GM13977 (cell line): ENCODE measurements at regions not wholly inside any gene's neighbourhood (a gene's known extent, or its start where the extent isn't known, plus 50 kb on each side); places are given as distances from the start of the nearest gene placed in this dataset.
A peak's percentile ranks its signal among the peaks of the same experiment; 100 is the strongest.

Experiments
- DNase-seq: peaks from one replicate; pipeline ENCODE4 v3.0.0; 2012; ENCODE audit warnings: low spot score
- in situ Hi-C: fragments of 300-500 bp; cut with MboI; formaldehyde crosslinking; loops from one replicate; pipeline ENCODE4 v1.12.0; 2022; ENCODE audit warnings: low sequenced_read_pairs, low pct_unique_long_range_greater_than_20kb, mixed read lengths, inconsistent platforms; ENCODE audit not compliant: unreplicated experiment
- TF ChIP-seq, protein P1 (sequence below): IDR thresholded peaks from 2 replicates; pipeline ENCODE4 v1.5.1; 2012; ENCODE audit warnings: mild to moderate bottlenecking, control low read depth; ENCODE audit not compliant: insufficient read depth; ENCODE audit errors: extremely low read depth, missing control alignments

DNA sequence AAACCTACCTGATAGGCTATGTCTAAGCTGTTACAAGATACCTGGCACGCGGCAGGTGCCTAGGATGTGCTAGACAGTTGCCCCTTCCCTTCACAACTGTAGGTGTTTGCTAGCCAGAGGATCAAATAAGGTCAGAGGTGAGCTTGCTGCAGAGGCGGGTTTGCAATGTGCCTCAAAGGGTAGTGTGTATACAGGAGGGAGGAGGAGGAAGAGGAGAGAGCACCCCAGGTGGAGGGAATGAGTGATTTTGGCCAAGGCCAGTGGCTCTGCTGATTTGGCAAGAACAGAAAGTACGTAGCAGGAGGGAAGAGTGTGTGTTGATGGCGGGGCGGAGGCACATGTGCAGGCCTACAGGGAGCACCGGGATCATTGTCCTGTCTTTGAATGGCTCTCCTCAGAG lies 236.5 kb downstream of the HAUS1 start:
- no peak for DNase-seq
- TF ChIP-seq, protein P1, sequence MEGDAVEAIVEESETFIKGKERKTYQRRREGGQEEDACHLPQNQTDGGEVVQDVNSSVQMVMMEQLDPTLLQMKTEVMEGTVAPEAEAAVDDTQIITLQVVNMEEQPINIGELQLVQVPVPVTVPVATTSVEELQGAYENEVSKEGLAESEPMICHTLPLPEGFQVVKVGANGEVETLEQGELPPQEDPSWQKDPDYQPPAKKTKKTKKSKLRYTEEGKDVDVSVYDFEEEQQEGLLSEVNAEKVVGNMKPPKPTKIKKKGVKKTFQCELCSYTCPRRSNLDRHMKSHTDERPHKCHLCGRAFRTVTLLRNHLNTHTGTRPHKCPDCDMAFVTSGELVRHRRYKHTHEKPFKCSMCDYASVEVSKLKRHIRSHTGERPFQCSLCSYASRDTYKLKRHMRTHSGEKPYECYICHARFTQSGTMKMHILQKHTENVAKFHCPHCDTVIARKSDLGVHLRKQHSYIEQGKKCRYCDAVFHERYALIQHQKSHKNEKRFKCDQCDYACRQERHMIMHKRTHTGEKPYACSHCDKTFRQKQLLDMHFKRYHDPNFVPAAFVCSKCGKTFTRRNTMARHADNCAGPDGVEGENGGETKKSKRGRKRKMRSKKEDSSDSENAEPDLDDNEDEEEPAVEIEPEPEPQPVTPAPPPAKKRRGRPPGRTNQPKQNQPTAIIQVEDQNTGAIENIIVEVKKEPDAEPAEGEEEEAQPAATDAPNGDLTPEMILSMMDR, result no peak
- in situ Hi-C loops, result no loop called here

DNA sequence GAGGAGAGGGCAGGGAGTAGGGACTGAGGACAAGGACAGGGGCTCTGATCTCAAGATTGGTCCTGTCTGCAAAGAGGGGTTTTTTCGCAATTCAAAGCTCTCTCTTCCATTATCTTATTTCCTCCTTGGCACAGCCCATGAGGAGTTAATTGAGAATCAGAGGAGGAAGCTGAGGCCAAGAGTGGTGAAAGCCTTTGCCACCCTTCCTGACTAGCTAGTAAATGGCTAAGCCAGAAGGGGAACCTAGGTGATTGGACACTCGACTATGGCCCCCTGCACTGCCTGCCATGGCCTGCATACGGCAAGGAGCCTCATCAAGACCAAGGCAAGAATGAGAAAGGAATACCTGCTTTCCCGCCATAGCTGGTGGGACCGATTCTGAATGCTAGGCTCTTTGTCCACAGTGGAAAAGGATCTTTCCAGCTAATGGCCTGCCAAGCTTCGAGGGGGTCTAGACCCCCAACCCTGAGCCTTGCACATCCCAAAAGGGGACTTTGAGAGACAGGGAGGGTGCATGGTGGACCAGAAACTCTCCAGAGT lies 237.9 kb downstream of the HAUS1 start:
- TF ChIP-seq, protein P1, result no peak
- in situ Hi-C loops, result no loop called here
- no peak for DNase-seq

DNA sequence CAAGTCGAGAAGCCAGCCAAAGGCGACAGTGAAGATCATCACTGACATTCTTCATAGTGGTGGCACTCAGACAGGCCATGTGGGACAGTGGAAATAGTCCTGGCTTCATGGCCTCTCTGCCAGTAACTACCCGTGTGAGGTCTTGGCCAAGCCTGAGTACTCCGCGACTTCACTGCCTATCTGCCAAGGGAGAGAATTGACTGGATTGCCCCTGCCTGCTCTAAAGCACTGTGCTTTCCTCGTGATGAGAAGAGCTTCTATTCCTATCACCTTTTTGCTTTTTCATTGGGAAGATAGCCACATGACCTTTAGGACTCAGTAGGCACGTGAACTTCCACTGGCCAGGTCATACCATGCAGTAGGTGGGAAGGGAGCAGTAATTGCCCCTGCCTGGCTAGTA lies 239.3 kb downstream of the HAUS1 start:
- TF ChIP-seq, protein P1, result no peak

DNA sequence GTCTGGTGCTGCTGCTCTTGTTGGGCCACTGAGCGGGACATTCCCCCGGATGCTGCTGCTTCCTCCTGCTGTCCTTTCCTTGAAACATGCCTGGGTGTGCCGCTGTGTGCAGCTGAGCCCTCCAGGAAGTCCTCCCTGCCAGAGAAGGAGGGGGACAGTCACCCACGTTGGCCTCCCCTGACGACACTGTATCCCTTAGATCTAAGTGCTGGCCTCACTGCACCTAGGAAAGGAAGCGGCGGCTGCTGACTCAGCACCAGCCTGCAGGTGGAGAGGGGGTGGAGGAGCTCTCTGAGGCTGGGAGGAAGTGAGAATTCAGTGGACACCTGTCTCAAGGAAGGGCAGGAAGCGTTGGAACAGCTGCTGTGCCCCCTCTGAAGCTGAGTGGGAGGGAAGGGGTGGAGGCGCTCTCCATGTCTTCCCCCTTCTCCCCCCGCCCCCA lies 239.8 kb downstream of the HAUS1 start:
- DNase-seq, result peak; percentile 57
- in situ Hi-C loops, result no loop called here
- TF ChIP-seq, protein P1, result no peak

More for the DNA sequence above, 239.3 kb downstream of the HAUS1 start:
- no peak for DNase-seq
- in situ Hi-C loops, result no loop called here

DNA sequence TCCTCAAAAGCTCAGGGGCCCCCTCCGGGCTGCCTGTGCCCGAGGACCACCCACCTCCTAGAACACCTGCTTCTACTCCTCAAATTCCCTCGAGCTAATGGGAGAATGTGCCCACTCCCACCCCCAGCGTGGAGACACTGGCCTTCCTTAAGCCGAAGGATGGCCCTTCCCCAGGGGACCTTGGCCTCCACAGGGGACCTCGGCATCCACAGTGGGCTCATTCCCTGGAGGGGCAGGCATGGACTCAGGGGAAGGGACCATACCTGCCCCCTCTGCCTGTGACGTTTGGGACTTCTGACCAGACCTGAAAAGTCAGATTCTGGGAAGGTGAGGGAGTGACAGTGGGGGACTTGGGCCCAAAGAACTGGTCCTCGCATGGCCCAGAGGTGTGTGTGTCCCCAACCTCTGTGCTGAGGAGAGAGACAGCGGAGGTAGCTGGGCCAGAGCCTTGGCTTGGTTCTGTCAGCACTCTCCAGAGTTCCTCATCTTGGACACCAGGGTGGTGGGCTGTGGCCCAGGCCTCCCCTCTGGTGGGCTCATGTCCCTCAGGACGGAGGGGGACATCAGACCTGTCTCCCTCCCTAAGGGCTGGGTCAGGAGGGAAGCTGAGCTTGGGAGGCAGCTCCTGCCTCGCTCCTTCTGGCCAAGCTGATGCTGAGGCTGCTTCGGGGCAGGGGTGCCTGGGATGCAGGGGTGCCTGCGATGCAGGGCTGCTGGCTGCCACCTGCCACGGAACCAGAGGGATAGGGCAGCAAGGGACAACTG lies 240.4 kb downstream of the HAUS1 start:
- TF ChIP-seq, protein P1, result no peak
- in situ Hi-C loops, result no loop called here
- no peak for DNase-seq

DNA sequence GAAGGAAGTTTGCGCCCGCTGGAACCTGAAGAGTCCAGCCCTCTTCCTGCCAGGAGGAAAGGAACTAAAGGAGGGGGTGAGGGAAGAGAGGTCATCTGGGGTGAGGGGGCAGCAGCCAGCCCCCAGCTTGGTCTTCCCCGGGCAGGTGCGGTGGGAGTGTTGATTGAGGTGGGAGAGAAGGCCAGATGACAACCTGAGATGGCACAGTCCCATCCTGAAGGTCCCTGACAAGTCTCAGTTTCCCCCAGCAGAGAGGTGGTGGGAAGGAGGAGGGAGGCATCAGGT lies 240.9 kb downstream of the HAUS1 start:
- no peak for DNase-seq
- TF ChIP-seq, protein P1, result no peak
- in situ Hi-C loops, result no loop called here

DNA sequence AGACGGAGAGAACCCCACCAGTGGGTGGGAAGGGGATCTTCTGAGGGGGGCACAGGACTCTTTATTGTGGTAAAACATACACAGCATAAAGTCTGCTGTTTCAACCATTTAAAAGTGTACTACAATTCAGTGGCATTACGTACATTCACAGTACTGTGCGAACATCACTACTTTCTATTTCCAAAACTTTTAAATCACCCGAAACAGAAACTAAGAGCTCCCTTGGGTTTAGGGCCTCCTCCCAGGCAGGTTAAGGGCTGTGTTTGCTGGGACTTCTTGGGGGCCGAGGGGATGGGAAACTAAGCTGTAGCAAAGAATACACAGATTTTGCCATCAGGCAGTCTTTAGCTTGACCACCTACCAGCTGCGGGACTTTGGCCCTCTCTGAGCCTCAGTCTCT lies 242.0 kb downstream of the HAUS1 start:
- in situ Hi-C loops, result no loop called here
- TF ChIP-seq, protein P1, result no peak
- no peak for DNase-seq
